ENCODE measurements at regions not wholly inside any gene's neighbourhood (a gene's known extent, or its start where the extent isn't known, plus 50 kb on each side); places are given as distances from the start of the nearest gene placed in this dataset.

GRCh38 chr19:30718707-30719106 is 346.5 kb downstream of the ZNF536 start:
- DNase-seq (ENCODE audit: low spot score), result peak; percentile 26

GRCh38 chr19:30718014-30718413 is 345.8 kb downstream of the ZNF536 start:
- DNase-seq (ENCODE audit: low spot score), result no peak

DNA sequence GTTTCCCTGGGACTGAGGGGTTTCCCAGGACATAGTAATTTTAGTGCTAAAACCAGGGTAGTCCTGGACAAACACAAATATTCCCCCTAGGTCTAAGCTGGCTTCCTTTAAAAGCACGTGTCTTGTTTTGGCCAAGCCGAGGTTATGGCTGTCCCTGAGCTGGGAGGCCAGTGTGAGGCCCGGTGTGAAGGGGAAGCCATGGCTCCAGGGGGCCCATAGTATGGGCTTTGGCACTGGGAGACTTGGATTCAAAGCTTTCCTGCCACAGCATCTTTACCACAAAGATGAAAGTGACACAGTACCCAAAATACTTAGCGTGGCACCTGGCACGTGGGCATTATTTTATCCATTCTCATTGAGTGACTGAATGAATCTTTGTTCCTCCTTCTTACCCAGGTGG is 345.2 kb downstream of the ZNF536 start:
- DNase-seq (ENCODE audit: low spot score), result peak; percentile 8

- no peak for DNase-seq (ENCODE audit: low spot score)
Observed at GRCh38 chr19:30712431-30713337, 340.5 kb downstream of the ZNF536 start.

DNA sequence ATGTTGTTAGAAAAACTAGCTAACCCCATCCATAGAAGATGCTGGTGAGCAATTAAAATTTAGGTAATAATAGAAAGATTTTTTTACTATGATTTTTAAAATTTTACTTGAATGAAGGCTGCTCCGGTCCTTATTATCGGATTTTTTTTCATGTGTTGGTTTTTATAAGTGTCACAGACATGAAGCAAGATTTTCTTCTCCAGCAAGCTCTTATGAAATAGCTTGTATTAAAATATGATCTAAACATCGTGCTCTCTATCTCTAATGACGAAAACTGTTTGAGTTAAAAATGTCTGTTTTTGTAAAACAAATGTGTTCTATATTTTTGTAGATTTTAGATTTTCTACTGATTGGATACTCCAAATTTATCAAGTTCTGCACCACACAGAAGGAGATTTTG is 339.6 kb downstream of the ZNF536 start:
- DNase-seq (ENCODE audit: low spot score), result no peak

DNA sequence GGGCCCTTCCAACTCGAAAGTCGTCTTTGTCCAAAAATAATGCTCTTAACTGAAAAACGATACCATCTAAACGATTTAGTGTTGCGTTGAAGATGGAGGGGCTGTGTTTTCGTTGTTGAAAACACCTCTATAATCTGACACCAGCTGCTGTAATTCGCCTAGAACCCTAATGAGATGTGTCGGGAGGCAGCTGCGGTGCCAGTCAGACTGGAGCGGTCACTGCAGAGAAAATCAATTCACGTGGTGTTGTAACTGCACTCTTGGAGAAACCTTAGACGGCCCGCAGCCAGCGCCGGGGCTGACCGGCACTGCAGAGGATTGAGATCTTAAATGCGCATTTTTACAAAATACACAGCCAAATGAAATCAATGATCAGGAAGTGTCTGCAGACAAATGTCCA is 339.1 kb downstream of the ZNF536 start:
- peak; percentile 53 for DNase-seq (ENCODE audit: low spot score)

DNA sequence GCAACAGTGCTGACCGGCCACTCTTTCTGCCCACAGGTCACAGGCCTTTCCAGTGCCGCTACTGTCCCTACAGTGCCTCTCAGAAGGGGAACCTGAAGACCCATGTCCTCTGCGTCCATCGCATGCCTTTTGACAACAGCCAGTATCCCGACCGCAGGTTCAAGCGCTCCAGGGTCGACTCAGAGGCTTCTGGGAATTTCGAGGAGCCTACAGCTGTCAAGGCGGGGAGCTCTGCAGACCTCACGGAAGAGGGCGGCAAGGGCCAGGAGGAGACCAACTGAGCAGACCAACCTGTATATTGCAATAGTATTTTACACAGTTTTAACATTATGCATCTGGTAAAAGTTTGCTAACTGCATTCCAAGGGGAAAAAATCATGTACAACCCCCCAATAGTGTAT is 338.5 kb downstream of the ZNF536 start:
- peak; percentile 57 for DNase-seq (ENCODE audit: low spot score)

DNA sequence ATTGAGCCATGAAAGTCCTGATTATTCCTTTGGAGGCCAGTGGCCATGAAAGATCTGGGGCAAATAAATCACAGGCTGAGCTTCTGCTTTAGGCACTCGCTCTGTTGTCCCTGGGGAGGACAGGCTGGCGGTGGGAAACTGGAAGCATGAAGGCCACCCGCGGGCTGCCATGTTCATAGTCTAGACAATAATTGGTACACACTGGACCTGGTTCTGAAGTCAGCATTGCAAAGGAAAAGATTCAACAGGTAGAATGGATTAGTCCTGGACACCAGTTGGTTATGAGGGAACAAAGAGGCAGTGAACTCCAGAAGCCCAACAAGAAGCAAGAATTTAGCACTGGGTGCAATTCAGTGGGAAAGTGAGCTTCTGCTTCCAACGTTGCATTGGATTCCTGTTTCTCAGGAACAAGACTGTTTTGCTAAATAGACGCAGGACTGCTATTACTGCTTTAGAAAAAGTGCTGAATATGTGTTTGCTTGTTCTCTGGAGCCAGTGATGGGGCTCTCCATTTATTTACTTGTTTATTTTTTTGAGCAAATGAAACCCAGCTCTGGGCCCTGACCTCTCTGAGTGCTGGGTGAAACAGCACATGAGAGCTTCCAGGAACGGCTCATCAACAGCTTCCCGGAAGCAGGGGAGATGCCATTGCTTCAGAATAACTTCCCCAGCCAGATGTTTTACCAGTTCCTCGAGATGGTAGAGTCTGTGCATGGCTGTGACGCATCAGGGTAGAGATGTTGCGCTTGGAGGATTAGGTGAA is 336.4 kb downstream of the ZNF536 start:
- DNase-seq (ENCODE audit: low spot score), result peak; percentile 64

- no peak for DNase-seq (ENCODE audit: low spot score)
Observed at GRCh38 chr19:30704771-30705330, 332.7 kb downstream of the ZNF536 start.

- no peak for DNase-seq (ENCODE audit: low spot score)
Observed at GRCh38 chr19:30703645-30704044, 331.5 kb downstream of the ZNF536 start.

DNA sequence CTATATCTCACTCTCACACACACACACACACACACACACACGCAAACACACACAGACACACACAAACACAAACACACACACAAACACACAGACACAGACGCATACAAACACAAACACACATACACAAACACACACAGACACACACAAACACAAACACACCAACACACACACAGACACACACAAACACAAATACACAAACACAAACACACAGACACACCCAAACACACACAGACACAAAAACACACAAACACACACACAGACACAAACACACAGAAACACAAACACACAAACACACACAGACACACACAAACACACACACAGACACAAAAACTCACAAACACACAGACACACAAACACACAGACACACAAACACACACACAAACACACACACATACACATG is 329.0 kb downstream of the ZNF536 start:
- no peak for DNase-seq (ENCODE audit: low spot score)

DNA sequence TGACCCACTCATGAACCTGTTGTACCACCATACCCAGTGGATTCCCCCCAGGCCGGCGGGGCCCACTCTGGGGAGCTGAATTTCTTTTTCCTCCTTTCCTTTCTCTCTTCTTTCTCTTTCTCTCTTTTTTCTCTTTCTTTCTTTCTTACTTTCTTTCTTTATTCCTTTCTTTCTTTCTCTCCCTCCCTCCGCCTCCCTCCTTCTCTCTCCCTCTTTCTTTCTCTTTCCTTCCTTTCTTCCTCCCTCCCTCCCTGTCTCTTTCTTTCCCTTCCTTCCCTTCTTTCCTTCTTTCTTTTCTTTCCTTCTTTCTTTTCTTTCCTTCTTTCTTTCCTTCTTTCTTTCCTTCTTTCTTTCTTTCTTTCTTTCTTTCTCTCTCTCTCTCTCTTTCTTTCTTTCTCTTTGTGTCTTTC is 327.7 kb downstream of the ZNF536 start:
- DNase-seq (ENCODE audit: low spot score), result no peak

DNA sequence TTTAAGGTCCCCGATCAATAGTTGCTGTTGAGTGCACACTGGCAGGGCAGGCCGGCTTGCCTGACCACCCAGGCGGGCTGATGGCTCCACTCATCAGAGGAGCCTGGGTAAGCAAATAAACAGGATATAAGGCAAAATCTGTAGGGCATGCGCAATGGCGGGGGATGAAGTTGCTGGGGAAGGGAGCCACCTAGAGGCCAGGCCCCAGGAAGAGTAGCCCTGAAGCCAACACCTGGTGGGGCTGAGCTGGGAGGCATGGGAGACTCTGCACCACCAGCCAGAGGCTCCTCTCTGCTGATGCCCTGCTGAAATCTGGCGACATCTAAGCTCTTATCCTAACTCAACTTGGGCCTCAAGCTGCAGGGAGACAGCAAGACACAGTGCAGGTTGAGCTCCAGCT is 324.3 kb downstream of the ZNF536 start:
- peak; percentile 41 for DNase-seq (ENCODE audit: low spot score)

- peak; percentile 37 for DNase-seq (ENCODE audit: low spot score)
Observed at GRCh38 chr19:30695171-30695875, 323.1 kb downstream of the ZNF536 start.

DNA sequence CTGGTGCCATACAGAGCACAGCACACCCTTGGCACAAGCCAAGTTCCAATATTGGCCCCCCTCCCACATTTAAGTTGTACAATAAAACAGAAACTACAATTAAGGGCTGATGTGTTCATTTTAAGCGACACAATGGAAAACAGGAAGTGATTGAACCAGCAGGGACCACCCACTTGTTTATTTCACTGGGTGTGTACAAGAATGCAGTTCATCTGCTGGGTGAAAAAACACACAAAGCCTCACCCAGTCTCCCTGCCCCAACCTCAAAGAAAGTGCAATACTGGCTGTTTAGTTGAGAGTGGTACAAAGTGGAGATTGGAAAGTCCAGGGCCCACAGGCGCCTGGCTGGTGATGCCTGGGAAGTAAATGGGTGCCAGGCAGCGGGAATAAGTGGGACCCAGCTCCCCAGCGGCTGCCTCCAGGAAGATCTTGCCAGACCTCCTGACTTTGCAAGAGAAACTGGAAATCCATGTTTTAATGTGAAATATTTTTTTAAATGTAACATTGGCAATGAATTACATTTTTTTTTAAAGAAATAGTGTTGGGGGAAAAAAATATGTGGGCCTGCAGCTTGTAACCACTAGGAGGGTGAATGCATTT is 322.1 kb downstream of the ZNF536 start:
- no peak for DNase-seq (ENCODE audit: low spot score)

DNA sequence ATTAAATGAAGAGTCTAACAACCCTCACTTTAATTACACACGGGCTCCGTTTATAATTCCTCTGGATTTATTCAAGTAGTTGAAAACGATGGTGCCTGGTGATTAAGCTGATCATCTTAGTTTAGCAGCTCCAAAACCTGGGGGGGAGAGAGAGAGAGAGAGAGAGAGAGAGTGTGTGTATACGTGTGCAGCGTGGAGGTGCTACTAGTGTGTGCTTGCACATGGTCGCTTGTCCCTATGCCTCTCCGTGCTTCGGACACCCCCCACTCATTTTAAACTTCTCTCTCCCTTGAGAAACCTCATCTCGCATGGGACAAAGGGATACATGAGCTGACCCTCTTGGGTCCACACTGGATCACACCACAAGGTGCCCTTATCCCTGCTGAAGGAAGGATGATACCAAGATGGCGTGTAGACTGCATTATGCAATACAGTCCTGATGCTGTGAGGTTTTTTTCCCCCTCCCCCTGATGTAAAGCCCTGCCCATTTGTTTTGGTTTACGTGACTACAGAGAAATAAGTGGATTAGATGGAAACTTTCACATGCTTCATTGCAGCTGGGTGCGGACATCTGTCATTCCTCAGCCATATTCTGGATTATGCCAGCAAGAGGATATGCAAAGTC is 320.8 kb downstream of the ZNF536 start:
- DNase-seq (ENCODE audit: low spot score), result no peak

GRCh38 chr19:30692181-30692811 is 320.1 kb downstream of the ZNF536 start:
- DNase-seq (ENCODE audit: low spot score), result peak; percentile 75

DNA sequence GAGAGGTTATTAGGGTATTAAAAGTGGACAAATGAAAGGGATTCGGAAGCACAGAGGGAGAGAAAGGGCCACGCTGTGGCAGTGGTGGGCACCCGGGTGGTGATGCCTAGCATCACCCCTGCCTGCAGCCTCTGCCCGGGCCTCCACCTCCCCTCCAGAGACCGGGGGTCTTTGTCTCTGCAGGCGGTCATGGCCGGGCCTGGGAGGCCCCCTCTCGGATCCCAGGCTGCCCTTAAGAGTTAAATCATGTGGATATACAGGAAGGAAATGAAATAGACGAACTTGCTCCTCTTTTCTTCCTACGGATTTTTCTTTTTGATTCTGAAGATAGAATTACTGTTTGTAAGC is 319.6 kb downstream of the ZNF536 start:
- DNase-seq (ENCODE audit: low spot score), result peak; percentile 57

DNA sequence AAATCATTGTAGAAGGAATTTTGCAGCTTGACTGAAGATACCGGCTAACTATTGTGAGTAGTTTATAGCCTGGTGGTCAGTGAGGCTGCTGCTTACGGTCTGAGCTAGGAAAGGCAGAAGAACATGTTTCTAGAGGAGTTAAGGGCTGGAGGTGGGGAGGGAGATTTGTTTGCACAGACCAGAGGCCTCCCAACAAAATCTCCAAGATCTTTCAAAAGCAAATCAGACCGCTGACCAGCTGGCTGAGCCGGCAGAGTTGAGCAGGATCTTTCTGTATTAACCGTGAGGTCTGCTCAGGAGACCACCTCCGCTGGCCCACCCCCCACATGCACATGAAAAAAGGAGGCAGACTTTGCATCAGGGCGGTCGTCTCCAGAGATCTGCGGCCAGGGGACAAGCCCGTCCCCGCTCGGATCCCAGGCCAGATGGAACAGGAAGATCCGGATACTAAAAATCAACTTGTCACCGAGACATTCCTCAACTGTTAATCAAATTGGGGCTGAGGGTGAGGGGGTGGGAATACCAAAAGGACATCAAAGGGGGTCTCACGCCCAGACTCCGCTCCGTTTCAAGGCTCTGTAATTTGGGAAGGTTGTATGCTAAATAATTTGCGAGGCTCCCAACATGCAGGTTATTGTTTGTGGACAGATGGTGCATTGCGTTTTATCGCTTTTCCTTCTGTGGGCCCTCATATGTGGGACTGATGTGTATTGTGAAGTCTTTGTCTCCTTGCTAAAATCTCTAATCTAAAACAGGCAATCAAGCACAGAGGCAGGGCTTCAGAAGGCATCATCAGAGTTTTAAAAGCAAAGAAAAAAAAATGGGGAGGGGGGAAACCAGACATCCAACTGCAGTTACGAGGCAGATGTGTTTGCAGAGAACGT is 319.0 kb downstream of the ZNF536 start:
- peak; percentile 75 for DNase-seq (ENCODE audit: low spot score)

Measured in mesenteric fat pad (tissue), 1 donor.